ENCODE measurements at regions not wholly inside any gene's neighbourhood (a gene's known extent, or its start where the extent isn't known, plus 50 kb on each side); places are given as distances from the start of the nearest gene placed in this dataset.

DNA sequence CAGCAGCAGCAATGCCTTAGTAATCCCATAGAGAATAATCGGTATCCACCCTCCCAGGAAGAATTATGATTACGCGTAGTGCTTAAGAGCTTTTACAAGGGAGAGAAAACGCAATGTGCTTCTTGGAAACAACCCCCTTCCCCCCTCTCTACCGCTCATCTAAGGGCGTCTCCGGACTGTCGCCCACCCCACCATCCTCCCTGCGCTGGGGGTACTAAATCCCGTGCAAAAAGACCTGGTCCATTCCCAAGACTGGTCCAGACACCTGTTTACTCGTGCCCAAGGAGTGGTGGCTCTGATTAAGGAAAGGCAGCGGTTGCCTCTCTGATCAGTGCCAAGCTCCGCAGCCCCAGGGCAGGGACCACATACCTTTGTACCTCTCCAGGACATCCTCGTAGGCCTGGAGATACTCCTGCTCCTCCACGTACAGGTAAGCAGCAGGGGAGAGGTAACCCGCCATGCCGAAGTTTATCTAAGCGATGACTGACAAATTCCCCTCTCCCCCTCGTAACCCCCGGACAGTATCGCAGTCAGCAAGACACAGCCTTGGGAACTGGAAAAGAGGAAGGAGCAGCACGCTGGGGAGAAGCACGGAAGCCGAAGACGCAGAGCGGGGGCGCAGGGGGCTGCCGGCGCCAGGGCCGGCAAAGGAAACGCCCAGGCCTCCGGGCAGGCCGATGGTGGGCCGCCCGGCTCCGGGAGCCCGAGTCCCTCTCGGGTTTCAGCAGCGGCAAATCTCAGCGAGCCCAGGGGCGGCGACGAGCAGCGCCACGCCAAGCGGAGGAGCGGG, 112.0 kb upstream of the BEND6 start:
- TF ChIP-seq, protein P1, sequence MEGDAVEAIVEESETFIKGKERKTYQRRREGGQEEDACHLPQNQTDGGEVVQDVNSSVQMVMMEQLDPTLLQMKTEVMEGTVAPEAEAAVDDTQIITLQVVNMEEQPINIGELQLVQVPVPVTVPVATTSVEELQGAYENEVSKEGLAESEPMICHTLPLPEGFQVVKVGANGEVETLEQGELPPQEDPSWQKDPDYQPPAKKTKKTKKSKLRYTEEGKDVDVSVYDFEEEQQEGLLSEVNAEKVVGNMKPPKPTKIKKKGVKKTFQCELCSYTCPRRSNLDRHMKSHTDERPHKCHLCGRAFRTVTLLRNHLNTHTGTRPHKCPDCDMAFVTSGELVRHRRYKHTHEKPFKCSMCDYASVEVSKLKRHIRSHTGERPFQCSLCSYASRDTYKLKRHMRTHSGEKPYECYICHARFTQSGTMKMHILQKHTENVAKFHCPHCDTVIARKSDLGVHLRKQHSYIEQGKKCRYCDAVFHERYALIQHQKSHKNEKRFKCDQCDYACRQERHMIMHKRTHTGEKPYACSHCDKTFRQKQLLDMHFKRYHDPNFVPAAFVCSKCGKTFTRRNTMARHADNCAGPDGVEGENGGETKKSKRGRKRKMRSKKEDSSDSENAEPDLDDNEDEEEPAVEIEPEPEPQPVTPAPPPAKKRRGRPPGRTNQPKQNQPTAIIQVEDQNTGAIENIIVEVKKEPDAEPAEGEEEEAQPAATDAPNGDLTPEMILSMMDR (optimal IDR thresholded peaks at IDR 0.05 in 1 of 3, IDR thresholded peaks at IDR 0.05 in 1 of 3, conservative IDR thresholded peaks at IDR 0.05 in 1 of 3; ENCODE audit: extremely low read depth in 1 of 3, insufficient read depth in 2 of 3, low read length in 3 of 3): no peak
- no peak for TF ChIP-seq EZH2 (IDR thresholded peaks at IDR 0.05; ENCODE audit: low read length)
